IMR-90 (cell line): ENCODE measurements at regions not wholly inside any gene's neighbourhood (a gene's known extent, or its start where the extent isn't known, plus 50 kb on each side); places are given as distances from the start of the nearest gene placed in this dataset.

ENCODE experiments used
- ATAC-seq: fragments of 200-7000 bp; cut with Tn5 transposase; 2 replicates; pipeline ENCODE4 v1.9.1; 2020; ENCODE audit warnings: low read depth, mild to moderate bottlenecking, moderate library complexity
- BruUV-seq: library from RNA; stranded (reverse); fragments of 400-500 nt; replicated peaks from 2 replicates; lab custom pipeline; 2021; lab: Mats Ljungman, UMichigan
- CTCF ChIA-PET: fragments of 300-600 bp; formaldehyde crosslinking; extraction: SDS; loops from one replicate; lab custom pipeline; 2021; ENCODE audit warnings: antibody characterized with exemption; lab: Yijun Ruan, JAX
- POLR2A ChIA-PET: fragments of 300-600 bp; sonication (Branson Sonifier 250); formaldehyde crosslinking; loops from one replicate; lab custom pipeline; 2022; ENCODE audit warnings: antibody characterized with exemption; ENCODE audit not compliant: unreplicated experiment; lab: Charles Lee
- DNase-seq: peaks from one replicate; pipeline ENCODE4 v3.0.0; 2013
- H2AFZ ChIP-seq: replicated peaks from 2 replicates; pipeline ENCODE3; 2013; ENCODE audit warnings: low read length, mild to moderate bottlenecking; ENCODE audit not compliant: poor library complexity
- H2AK5ac ChIP-seq: 2 replicates; pipeline ENCODE4 v1.6.1; 2013; ENCODE audit warnings: low read depth, low read length, inconsistent platforms
- H2AK9ac ChIP-seq: replicated peaks from 2 replicates; pipeline ENCODE3; 2013; ENCODE audit warnings: mild to moderate bottlenecking, low read depth, low read length, moderate library complexity; ENCODE audit not compliant: poor library complexity
- H2BK120ac ChIP-seq: 2 replicates; pipeline ENCODE4 v1.6.1; 2013; ENCODE audit warnings: low read depth, low read length, inconsistent platforms
- H2BK15ac ChIP-seq: 3 replicates; pipeline ENCODE4 v1.6.1; 2013; ENCODE audit warnings: low read depth, low read length, inconsistent platforms
- H2BK20ac ChIP-seq: 2 replicates; pipeline ENCODE4 v1.6.1; 2013; ENCODE audit warnings: low read depth, mild to moderate bottlenecking, inconsistent platforms, low read length, moderate library complexity
- H2BK5ac ChIP-seq: 2 replicates; pipeline ENCODE4 v1.6.1; 2013; ENCODE audit warnings: mild to moderate bottlenecking, low read depth, low read length, inconsistent platforms; ENCODE audit not compliant: poor library complexity, severe bottlenecking
- H3K14ac ChIP-seq: replicated peaks from 2 replicates; pipeline ENCODE4 v1.6.1; 2013; ENCODE audit warnings: low read depth, low read length, inconsistent platforms
- H3K18ac ChIP-seq: 2 replicates; pipeline ENCODE4 v1.6.1; 2013; ENCODE audit warnings: low read depth, low read length, control low read depth
- H3K23ac ChIP-seq: 2 replicates; pipeline ENCODE4 v1.6.1; 2013; ENCODE audit warnings: low read depth, low read length, inconsistent platforms
- H3K27ac ChIP-seq: 2 replicates; pipeline ENCODE4 v1.5.1; 2013; ENCODE audit warnings: mild to moderate bottlenecking, control low read depth, low read length; ENCODE audit not compliant: insufficient read depth
- H3K27me3 ChIP-seq: 2 replicates; pipeline ENCODE4 v1.6.1; 2013; ENCODE audit warnings: low read length; ENCODE audit not compliant: control insufficient read depth, insufficient read depth
- H3K36me3 ChIP-seq: 2 replicates; pipeline ENCODE4 v1.6.1; 2013; ENCODE audit warnings: low read length, mixed read lengths; ENCODE audit not compliant: control insufficient read depth, insufficient read depth
- H3K4ac ChIP-seq: 2 replicates; pipeline ENCODE4 v1.6.1; 2013; ENCODE audit warnings: low read depth, low read length, inconsistent platforms
- H3K4me1 ChIP-seq: 2 replicates; pipeline ENCODE4 v1.6.1; 2013; ENCODE audit warnings: low read length, mixed read lengths; ENCODE audit not compliant: control insufficient read depth, insufficient read depth
- H3K4me2 ChIP-seq: 2 replicates; pipeline ENCODE4 v1.6.1; 2013; ENCODE audit warnings: low read depth, mild to moderate bottlenecking, control low read depth, low read length, moderate library complexity
- H3K4me3 ChIP-seq: 2 replicates; pipeline ENCODE4 v1.5.1; 2013; ENCODE audit warnings: low read depth, mild to moderate bottlenecking, control low read depth, low read length, moderate library complexity; ENCODE audit not compliant: insufficient read depth
- H3K56ac ChIP-seq: 2 replicates; pipeline ENCODE4 v1.6.1; 2013; ENCODE audit warnings: low read length, inconsistent platforms; ENCODE audit not compliant: insufficient read depth; ENCODE audit errors: extremely low read depth
- H3K79me1 ChIP-seq, 2 experiments: 2 replicates each; pipeline ENCODE4 v1.6.1; 2013; ENCODE audit warnings: low read length in 2 of 2, inconsistent platforms in 1 of 2, low read depth in 1 of 2
- H3K9ac ChIP-seq: 2 replicates; pipeline ENCODE4 v1.6.1; 2013; ENCODE audit warnings: low read depth, low read length, control low read depth
- H3K9me1 ChIP-seq: 2 replicates; pipeline ENCODE4 v1.6.1; 2013; ENCODE audit warnings: low read length, inconsistent platforms; ENCODE audit not compliant: insufficient read depth
- H3K9me3 ChIP-seq: 2 replicates; pipeline ENCODE4 v1.6.1; 2013; ENCODE audit warnings: low read length; ENCODE audit not compliant: control insufficient read depth, insufficient read depth
- H4K20me1 ChIP-seq: 2 replicates; pipeline ENCODE4 v1.6.1; 2013; ENCODE audit warnings: low read length, inconsistent platforms; ENCODE audit not compliant: insufficient read depth
- H4K5ac ChIP-seq: 2 replicates; pipeline ENCODE4 v1.6.1; 2013; ENCODE audit warnings: mild to moderate bottlenecking, low read depth, low read length, control low read depth
- H4K8ac ChIP-seq, 2 experiments: 2 replicates each; pipeline ENCODE4 v1.6.1; 2013; ENCODE audit warnings: low read depth in 2 of 2, low read length in 2 of 2, control low read depth in 1 of 2, inconsistent platforms in 1 of 2
- H4K91ac ChIP-seq: 2 replicates; pipeline ENCODE4 v1.6.1; 2013; ENCODE audit warnings: low read depth, low read length, inconsistent platforms; ENCODE audit not compliant: insufficient read depth
- FOS ChIP-seq: fragments of 150-350 bp; IDR thresholded peaks from 2 replicates; pipeline ENCODE4 v1.6.1; 2016; ENCODE audit warnings: low read depth, low read length
- RCOR1 ChIP-seq: IDR thresholded peaks from 2 replicates; pipeline ENCODE4 v1.6.1; 2012; ENCODE audit warnings: mild to moderate bottlenecking, low read length, improper control_type of control experiment; ENCODE audit not compliant: insufficient replicate concordance
- WGBS, 2 experiments: methylation state at CpG; one replicate each; pipeline versions ENCODE4 v1.1.5 to v1.1.7; 2013; ENCODE audit warnings: missing lambda C conversion rate in 2 of 2; ENCODE audit not compliant: insufficient read length in 1 of 2; ENCODE audit errors: extremely low coverage in 2 of 2; 5-methylcytosine and 5-hydroxymethylcytosine counted together
- dilution Hi-C: fragments of 300-500 bp; cut with HindIII; formaldehyde crosslinking; loops from one replicate; pipeline ENCODE4 v1.14.3; 2018; ENCODE audit warnings: low sequenced_read_pairs; ENCODE audit not compliant: unreplicated experiment
- in situ Hi-C: fragments of 300-500 bp; cut with MboI; formaldehyde crosslinking; loops from 3 replicates; pipeline ENCODE4 v1.14.3; 2019; ENCODE audit warnings: low sequenced_read_pairs, inconsistent platforms, mixed read lengths
- intact Hi-C: fragments of 100-400 bp; cut with micrococcal nuclease; formaldehyde crosslinking; loops from 2 replicates; pipeline ENCODE4 v1.10.0; 2022

DNA sequence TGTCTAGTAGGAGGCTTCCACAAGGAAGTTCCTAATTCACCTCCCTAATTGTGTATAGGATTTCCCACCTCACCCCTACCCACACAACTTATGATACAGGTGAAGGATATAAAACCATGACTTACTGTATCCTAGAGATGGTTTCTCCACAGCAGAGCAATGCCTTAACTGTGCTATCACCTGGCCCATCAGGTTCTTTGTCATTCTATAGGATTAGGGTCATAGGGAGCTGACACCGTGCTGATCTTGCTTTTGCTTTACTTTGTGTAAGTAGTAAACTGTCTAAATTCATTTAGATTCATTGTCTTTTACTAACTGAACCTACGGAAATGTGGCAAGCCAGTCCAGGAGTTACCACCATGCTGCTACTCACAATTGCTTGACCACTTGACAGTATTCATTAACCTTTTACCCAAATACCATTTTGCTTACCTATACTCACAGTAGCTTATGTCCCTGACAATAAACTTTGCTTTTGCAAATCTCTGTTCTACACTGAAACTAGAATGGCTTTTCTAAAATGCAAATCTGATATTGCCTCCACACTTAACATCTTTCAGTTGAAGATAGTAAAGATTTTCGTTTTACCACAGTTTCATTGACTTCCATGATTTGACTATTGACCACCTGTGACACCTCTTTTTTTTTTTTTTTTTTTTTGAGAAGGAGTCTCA is 147.6 kb downstream of the IFI44 start:
- H3K4ac ChIP-seq = no peak overlapping the region
- H2BK20ac ChIP-seq = no peak overlapping the region
- no peak overlapping the region for H3K23ac ChIP-seq
- H4K8ac ChIP-seq = no peak overlapping the region
- no peak overlapping the region for H3K56ac ChIP-seq
- H4K91ac ChIP-seq = no peak overlapping the region
- no peak overlapping the region for H3K4me3 ChIP-seq
- WGBS, 2 experiments = no CpG with 5 or more reads among the region's 3 CpGs
- no peaks in the 10 kb centered on the region for H3K9me1 ChIP-seq
- CTCF ChIA-PET = no interaction called here
- H3K79me1 ChIP-seq = no peaks in the 10 kb centered on the region
- no TSS peak for BruUV-seq
- no peak overlapping the region for H3K18ac ChIP-seq
- POLR2A ChIA-PET = no interaction called here
- DNase-seq = no peak
- no peak overlapping the region for H3K27ac ChIP-seq
- no peak overlapping the region for H4K5ac ChIP-seq
- dilution Hi-C loops = no loop called here
- H2BK15ac ChIP-seq = no peak overlapping the region
- H3K14ac ChIP-seq = no peak overlapping the region
- H2AK5ac ChIP-seq = no peak overlapping the region
- no peak overlapping the region for H2BK5ac ChIP-seq
- intact Hi-C loops = no loop called here
- H3K9ac ChIP-seq = no peak overlapping the region
- no peaks in the 10 kb centered on the region for H3K9me3 ChIP-seq
- H4K20me1 ChIP-seq = no peaks in the 10 kb centered on the region
- H3K27me3 ChIP-seq = no peaks in the 10 kb centered on the region
- no peak overlapping the region for H3K4me2 ChIP-seq
- no peak for TF ChIP-seq FOS
- TF ChIP-seq RCOR1 = no peak
- in situ Hi-C loops = no loop called here
- H2AFZ ChIP-seq = no peak overlapping the region
- no peaks in the 10 kb centered on the region for H3K36me3 ChIP-seq
- no peaks in the 10 kb centered on the region for H3K4me1 ChIP-seq
- no peak overlapping the region for H2AK9ac ChIP-seq
- H2BK120ac ChIP-seq = no peak overlapping the region
- no peak for ATAC-seq
